Mucosa of rectum (tissue), 2 donors: ENCODE measurements at regions not wholly inside any gene's neighbourhood (a gene's known extent, or its start where the extent isn't known, plus 50 kb on each side); places are given as distances from the start of the nearest gene placed in this dataset.
"Not testable (repeated sequence)": the region's sequence is repeated elsewhere in the genome, so short reads cannot be mapped to it uniquely, and the experiment has no call there.

ENCODE experiments used
- H3K27ac ChIP-seq, 2 donors: one replicate each; pipeline ENCODE4 v1.7.0; 2013; ENCODE audit warnings: inconsistent platforms in 2 of 2, low read depth in 2 of 2, low read length in 2 of 2
- H3K27me3 ChIP-seq, 2 donors: one replicate each; pipeline ENCODE4 v1.7.0; 2013; ENCODE audit warnings: low read length in 2 of 2; ENCODE audit not compliant: control insufficient read depth in 2 of 2, insufficient read depth in 2 of 2
- H3K36me3 ChIP-seq, 2 donors: one replicate each; pipeline ENCODE4 v1.7.0; 2013; ENCODE audit warnings: low read length in 2 of 2; ENCODE audit not compliant: control insufficient read depth in 2 of 2, insufficient read depth in 2 of 2
- H3K4me1 ChIP-seq, 2 donors: one replicate each; pipeline ENCODE4 v1.7.0; 2013; ENCODE audit warnings: low read length in 2 of 2, mild to moderate bottlenecking in 1 of 2; ENCODE audit not compliant: control insufficient read depth in 2 of 2, insufficient read depth in 2 of 2
- H3K4me3 ChIP-seq, 2 donors: one replicate each; pipeline ENCODE4 v1.7.0; 2013; ENCODE audit warnings: low read length in 2 of 2
- H3K9ac ChIP-seq, 2 donors: one replicate each; pipeline ENCODE4 v1.7.0; 2013; ENCODE audit warnings: low read length in 2 of 2, low read depth in 1 of 2, mild to moderate bottlenecking in 1 of 2
- H3K9me3 ChIP-seq, 2 donors: one replicate each; pipeline ENCODE4 v1.7.0; 2013; ENCODE audit warnings: low read length in 2 of 2; ENCODE audit not compliant: control insufficient read depth in 2 of 2
- donor health status: healthy.
- donor health status: Normal muscosa, but diverticular disease.

- Histone ChIP-seq H3K4me1 (peaks cover 2% of the 10 kb centered on the region in 2 donors), H3K4me3 (no peak overlapping the region), H3K36me3 (no peaks in the 10 kb centered on the region), H3K9me3 (no peaks in the 10 kb centered on the region), H3K27ac (peak overlapping the region; percentile 34 to 52), H3K27me3 (peaks cover 2 to 3% of the 10 kb centered on the region in 2 donors), H3K9ac (no peak overlapping the region)
Observed at GRCh38 chr5:135265497-135266302, 133.3 kb downstream of the MACROH2A1 start.

GRCh38 chr5:135264451-135265440, 134.3 kb downstream of the MACROH2A1 start:
- Histone ChIP-seq H3K36me3 (no peaks in the 10 kb centered on the region), H3K4me1 (peaks cover 0 to 2% of the 10 kb centered on the region in 2 donors), H3K27me3 (peaks cover 2 to 3% of the 10 kb centered on the region in 2 donors), H3K9me3 (no peaks in the 10 kb centered on the region), H3K4me3 (no peak overlapping the region), H3K9ac (no peak overlapping the region), H3K27ac (peak overlapping the region in 1 of 2 donors; percentile 48)

GRCh38 chr5:135263022-135263668, 135.9 kb downstream of the MACROH2A1 start:
- Histone ChIP-seq H3K27me3 (peaks cover 2 to 3% of the 10 kb centered on the region in 2 donors), H3K27ac (no peak overlapping the region), H3K4me3 (no peak overlapping the region), H3K9ac (no peak overlapping the region), H3K4me1 (peaks cover 0 to 2% of the 10 kb centered on the region in 2 donors), H3K9me3 (no peaks in the 10 kb centered on the region), H3K36me3 (no peaks in the 10 kb centered on the region)

GRCh38 chr5:135262364-135262763, 136.7 kb downstream of the MACROH2A1 start:
- no peak overlapping the region for H3K4me3 ChIP-seq

GRCh38 chr5:135260108-135260507, 138.9 kb downstream of the MACROH2A1 start:
- H3K4me1 ChIP-seq, H3K36me3 ChIP-seq, H3K4me3 ChIP-seq, H3K9me3 ChIP-seq, H3K27me3 ChIP-seq, H3K27ac ChIP-seq, H3K9ac ChIP-seq: not testable (repeated sequence)

More at GRCh38 chr5:135262364-135262763, 136.7 kb downstream of the MACROH2A1 start:
- Histone ChIP-seq H3K9ac (no peak overlapping the region), H3K27ac (no peak overlapping the region), H3K36me3 (no peaks in the 10 kb centered on the region), H3K4me1 (peaks cover 0 to 2% of the 10 kb centered on the region in 2 donors), H3K9me3 (no peaks in the 10 kb centered on the region), H3K27me3 (peaks cover 2 to 3% of the 10 kb centered on the region in 2 donors)

- H3K9me3 ChIP-seq, result no peaks in the 10 kb centered on the region
- H3K4me1 ChIP-seq, result peaks cover 0 to 3% of the 10 kb centered on the region in 2 donors
- no peaks in the 10 kb centered on the region for H3K27me3 ChIP-seq
- H3K27ac ChIP-seq, result no peak overlapping the region
- no peak overlapping the region for H3K9ac ChIP-seq
- no peaks in the 10 kb centered on the region for H3K36me3 ChIP-seq
- no peak overlapping the region for H3K4me3 ChIP-seq
Observed at GRCh38 chr5:135255461-135256178, 143.4 kb downstream of the MACROH2A1 start.

- no peaks in the 10 kb centered on the region for H3K9me3 ChIP-seq
- no peak overlapping the region for H3K9ac ChIP-seq
- no peaks in the 10 kb centered on the region for H3K27me3 ChIP-seq
- peaks cover 0 to 3% of the 10 kb centered on the region in 2 donors for H3K4me1 ChIP-seq
- H3K4me3 ChIP-seq, result no peak overlapping the region
- no peak overlapping the region for H3K27ac ChIP-seq
- no peaks in the 10 kb centered on the region for H3K36me3 ChIP-seq
Observed at GRCh38 chr5:135254183-135254582, 144.8 kb downstream of the MACROH2A1 start.

GRCh38 chr5:135253601-135254178, 145.3 kb downstream of the MACROH2A1 start:
- no peak overlapping the region for H3K4me3 ChIP-seq
- peaks cover 0 to 3% of the 10 kb centered on the region in 2 donors for H3K4me1 ChIP-seq
- H3K27ac ChIP-seq, result no peak overlapping the region
- no peaks in the 10 kb centered on the region for H3K36me3 ChIP-seq
- H3K27me3 ChIP-seq, result no peaks in the 10 kb centered on the region
- no peak overlapping the region for H3K9ac ChIP-seq
- H3K9me3 ChIP-seq, result no peaks in the 10 kb centered on the region

GRCh38 chr5:135251093-135251492, 147.9 kb downstream of the MACROH2A1 start:
- H3K36me3 ChIP-seq, result no peaks in the 10 kb centered on the region
- H3K9ac ChIP-seq, result no peak overlapping the region
- peaks cover 3 to 7% of the 10 kb centered on the region in 2 donors for H3K4me1 ChIP-seq
- H3K9me3 ChIP-seq, result no peaks in the 10 kb centered on the region
- no peak overlapping the region for H3K27ac ChIP-seq
- no peak overlapping the region for H3K4me3 ChIP-seq
- H3K27me3 ChIP-seq, result no peaks in the 10 kb centered on the region
